ENCODE measurements at regions not wholly inside any gene's neighbourhood (a gene's known extent, or its start where the extent isn't known, plus 50 kb on each side); places are given as distances from the start of the nearest gene placed in this dataset.

DNA sequence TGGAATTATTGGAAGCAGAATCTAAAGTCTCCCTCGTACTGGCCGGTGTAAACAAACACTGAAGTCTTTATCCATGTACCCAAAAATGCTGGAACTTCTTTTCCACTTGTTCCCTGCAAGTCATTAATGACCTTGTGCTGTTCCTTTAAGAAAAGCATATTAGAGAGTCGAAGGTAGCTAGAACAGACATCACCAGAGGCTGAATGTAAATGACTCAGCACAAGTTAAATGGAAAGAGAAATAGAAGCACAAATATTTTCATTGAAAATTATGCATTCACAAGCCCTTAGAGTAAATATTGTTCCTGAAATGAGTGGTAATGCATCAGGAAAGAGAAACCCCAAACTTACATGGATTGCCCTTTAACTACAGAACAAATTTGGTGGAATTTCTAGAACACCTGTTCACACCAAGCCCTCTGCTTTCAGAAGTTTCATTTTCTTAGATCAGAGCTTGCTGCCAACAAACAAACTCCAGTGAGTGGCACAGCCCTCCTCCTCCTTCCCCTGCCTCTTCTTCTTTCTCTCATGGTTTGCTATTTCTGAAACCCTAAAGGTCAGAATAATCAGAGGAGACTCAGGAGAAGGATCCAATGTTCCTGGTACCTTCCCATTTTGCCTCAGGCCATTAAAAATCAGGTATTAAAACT lies 264.3 kb downstream of the TXNL1 start:
- DNase-seq = no peak

DNA sequence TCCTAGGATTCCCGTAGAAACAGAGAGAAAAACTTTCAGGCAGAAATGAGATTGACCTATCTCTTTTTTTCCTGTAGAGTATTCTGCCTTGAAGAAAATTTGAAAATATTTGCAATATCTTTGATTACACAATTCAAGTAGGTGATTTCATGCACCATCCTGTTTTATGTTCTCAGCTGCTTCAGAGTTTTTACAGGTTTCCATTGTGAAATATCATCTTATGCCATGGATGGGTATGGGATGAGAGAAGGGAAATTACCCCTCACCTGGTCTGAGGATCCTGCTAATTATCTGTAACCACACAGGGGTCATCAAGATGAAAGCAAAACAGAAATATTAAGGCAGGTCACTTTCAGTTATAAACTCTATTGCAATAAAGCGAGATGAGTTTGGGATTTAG lies 264.8 kb downstream of the TXNL1 start:
- no peak for DNase-seq

DNA sequence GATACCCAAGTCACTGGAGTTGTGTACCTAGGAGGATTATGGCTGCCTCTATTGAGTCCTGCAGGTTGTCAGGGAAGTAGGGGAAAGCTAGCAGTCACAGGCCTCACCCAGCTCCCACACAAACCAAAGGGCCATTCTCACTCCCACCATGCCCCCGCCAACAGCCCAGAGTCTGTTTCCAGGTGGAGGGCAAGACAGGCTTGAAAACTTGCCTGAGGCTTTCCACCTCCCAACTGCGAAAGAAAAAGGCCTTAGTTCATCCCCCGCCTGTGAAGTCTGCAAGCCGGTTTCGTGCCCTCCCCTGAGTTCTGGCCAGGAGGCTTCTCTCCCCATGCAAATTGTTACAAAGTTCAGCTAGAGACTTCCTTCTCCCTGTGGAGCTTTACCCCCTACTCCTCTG lies 270.3 kb downstream of the TXNL1 start:
- no peak for DNase-seq

DNA sequence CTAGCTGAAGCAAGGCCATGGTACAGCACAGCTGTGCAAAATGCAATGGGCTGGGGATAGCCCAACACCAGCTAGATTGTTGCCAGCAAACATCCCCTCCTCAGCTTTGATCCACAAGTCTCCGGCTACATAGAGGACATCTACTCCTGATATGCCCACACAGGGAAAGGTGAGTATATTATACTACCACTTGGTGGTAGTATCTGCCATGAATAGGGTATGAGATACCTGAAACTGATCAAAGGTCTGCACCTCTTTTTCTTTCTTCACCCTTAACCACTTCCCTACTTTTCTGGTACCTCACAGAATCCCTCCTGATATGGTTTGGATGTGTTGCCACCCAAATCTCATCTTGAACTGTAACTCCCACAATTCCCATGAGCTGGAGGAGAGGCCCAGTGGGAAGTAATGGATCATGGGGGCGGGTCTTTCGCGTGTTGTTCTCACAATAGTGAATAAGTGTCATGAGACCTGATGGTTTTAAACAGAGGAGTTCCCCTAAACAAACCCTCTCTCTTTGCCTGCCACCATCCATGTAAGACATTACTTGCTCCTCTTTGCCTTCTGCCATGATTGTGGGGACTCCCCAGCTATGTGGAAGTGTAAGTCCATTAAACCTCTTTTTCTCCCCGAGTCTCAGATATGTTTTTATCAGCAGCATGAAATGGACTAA lies 279.6 kb downstream of the TXNL1 start:
- DNase-seq = no peak

DNA sequence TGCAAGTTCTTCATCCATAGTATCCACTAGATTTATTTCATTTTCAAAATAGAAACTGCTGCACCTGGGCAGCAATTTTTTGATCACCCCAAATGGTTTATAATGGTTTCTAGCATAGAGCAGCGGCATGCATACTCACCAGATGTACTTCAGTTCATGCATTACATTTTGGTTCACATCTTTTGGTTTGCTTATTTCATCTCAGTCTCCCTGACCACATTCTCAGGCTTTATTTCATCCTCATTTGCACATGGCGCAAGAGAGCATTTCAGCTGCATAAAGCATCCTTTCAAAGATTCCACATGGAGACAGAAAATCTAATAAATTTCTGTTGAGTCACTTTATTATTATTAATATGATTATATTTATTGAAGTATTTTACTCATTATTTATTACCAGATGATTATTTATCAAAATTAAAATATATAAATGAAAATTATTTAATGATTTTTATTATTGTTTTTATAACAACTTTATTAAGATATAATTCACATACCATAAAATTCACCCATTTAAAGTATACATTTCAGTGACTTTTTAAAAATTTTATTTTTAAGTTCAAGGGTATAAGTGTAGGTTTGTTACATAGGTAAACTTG lies 284.6 kb downstream of the TXNL1 start:
- no peak for DNase-seq

DNA sequence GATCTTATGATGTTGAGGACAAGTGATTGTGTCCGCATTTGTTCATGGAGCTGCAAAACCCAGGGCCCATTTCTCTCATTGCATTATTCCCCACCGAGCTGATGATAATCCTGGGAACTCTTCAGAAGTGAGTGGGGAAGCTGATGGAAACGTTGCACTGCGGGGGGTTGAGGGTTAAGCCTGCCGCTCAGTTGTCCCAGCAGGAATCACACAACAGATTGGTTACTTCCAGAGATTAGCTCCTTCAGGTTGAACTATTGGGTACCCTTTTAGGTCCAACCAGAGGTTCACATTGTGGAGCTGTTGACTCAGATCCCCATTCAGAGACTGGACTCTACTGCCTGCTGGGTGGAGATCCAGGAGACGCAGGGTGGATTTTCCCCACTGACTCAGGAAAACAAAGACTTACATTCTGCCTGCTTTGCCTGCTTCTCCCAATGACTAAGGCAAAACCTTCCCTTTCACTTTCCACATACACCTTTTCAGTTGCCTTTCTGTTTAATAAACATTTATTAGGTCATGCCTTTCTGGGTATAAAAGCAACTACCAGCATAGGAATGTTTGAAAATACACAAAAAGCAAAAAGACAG lies 286.4 kb downstream of the TXNL1 start:
- no peak for DNase-seq

DNA sequence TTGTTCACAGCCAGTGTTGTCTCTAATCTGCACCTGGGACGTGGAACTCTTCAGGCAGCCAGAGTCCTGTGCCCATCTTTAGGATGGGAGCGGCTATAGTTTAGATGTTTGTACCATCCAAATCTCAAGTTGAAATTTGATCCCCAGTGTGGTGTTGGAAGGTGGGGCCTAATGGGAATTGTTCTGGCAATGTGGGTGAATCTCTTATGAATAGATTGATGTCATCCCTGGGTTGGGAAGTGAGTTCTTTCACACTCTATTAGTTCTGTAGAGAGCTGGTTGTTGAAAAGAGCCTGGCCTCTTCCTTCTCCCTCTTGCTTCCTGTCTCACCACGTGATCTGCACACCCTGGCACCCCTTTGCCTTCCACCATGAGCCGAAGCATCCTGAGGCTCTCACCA lies 300.9 kb downstream of the TXNL1 start:
- no peak for DNase-seq

DNA sequence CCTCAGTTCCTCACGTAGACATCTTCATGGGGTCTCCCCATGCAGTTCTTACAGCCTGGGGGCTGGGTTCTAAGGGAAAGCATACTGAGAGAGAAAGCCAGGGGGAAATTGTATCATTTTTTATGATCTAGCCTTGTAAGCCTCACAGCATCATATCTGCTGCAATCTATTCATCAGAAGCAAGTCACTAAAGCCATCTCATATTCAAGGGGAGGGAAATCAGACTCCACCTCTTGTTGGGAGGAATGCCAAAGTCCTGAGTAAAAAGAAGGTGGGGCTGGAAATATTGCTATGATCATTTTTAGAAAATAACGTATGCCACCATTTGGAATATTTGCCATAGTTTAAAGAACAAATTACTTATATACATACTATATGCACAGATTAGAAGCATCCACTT lies 304.6 kb downstream of the TXNL1 start:
- DNase-seq = no peak

DNA sequence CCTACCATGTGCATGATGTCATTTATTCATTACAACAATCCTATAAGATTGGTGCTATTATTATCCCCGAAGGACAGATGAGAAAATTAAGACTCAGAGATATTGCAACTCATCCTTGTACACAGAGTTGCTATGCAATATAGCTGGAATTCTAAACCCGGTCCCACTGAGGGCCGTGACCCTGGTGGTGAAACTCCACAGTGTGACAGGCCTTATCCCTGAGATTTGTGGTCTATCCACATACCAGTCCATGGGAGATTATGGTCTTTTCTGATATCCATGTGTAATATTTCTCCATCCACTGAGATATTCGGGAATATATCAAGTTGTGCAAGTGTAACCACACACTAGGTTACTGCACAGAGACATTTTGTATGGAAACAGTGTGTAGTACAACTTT lies 305.2 kb downstream of the TXNL1 start:
- DNase-seq = no peak

DNA sequence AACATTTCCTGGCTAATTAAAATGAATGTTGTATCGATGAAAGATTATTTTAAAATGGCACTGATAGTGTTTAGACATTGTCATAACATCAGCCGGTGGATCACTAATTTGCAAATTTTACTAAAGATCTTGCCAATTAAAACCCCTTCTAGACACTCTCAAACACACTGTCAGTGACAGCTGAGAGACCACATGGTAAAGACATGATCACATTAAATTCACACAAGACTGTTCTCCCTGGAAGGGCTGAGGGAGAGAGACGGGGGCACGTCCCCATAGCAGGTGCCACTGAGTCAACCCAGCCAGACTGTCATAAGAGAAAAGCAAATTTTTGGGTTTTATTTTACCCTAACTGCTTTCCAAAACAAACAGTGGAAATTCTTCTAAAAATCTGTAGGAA lies 306.0 kb downstream of the TXNL1 start:
- DNase-seq = no peak

DNA sequence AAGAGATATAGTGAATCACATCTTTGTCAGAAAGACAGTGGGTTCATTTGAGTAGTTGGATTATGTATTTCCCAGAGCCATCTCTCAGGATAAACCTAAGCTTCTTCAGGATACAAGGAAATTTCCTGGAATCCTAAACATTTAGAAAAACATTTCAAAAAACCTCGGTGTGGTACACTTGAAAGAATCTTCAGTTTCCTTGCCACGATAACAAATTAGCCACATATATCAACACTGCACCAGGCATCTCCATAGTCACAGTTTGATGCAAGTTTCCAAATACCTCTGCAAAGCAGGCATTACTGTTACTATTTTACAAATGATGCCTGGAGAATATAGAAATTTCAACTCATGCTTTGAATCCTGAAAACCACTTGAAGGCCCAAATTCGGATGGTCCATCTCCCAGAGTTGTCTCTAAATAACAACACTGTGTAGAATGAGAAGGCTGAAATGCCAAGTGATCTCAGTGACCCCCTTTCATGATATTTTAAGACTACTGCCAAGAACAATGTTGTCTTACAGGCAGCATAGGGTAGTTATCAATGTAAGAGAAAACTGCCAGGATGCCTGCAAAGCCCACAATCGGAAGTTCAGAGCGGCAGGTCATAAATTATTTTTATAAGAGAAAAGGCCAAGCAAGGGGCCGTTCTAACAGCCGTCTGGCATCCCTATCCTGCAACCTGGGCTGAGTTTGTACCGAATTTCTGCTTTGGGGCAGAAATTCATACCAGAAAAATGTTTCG lies 307.9 kb downstream of the TXNL1 start:
- no peak for DNase-seq

DNA sequence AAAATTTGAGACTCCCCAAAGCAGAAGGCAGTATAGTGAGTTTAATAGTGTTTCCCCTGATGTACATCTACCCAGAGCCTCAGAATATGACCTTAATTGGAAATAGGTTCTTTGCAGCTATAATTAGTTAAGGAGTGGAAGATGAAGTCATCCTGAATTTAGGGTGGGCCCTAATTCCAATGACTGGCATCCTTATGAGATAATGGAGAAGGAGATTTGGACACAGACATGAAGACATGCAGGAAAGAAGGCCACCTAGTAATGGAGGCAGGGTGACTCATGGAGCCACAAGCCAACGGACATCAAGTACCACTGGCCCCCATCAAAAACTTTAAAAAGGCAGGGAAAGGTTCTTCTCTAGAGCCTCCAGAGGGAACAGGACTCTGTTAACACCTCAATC lies 308.9 kb downstream of the TXNL1 start:
- DNase-seq = no peak

DNA sequence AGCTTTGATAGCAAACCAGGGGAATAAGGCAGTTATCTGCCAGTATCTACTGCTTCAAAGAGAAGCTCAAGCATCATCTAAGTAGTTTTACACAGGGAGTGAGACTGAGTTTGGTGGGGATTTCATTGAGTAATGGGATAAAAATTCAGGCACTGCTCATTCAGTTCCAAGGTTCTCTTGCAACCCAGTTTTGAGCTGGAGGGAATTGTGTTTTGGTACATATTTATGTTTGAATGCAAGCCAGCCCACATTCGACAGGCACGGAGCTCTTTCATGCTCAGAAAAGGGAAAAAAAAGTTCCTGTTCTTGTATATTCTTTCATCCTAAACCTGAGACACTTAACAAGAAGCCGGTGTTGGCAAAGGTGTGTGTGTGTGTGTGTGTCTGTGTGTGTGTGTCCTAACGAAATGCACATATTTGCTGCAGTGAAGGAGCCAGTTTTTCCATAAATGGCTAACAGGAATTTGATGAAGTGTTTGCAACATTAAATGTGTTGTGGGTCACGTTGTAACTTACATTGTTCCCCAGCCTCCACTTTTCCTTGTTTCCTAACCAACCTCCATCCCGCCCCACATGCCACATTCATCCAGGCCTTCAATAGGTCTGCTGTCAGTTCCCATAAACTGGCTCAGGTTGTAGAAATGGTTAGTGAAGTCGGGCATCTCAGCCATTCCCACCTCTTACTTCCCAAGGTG lies 311.1 kb downstream of the TXNL1 start:
- no peak for DNase-seq

DNA sequence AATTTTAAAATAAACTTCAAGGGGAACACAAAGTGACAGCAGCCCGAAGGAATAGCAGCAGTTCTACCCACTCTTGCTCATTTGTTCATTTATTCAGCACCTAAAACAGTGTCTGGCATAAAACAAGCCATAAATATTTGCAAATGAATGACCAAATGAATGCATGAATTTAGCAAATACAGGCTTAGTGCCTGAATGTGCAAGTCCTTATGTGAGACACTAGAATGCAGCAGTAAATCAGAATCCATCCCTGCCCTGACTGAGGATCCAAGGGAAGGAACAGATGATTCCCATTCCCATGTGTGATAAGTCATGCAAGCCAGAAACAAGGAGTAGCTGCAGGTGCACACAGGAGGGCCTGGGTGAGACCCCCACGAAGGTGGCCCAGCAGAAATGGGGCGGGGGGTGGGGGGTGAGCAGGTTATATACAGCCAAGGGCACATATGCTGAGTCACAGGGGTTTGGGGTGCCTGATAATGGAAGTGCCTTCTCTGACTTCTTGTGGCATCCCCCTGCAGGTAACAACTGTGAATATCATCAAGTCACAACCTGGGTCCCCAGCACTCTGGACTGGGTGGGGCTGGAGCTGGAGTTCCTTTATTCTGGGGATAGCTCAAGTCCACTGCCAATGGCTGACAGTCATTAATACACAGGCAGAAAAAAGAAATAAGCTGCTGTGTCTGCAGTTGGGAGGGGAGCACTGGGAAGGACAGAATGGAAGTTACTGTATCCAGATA lies 311.9 kb downstream of the TXNL1 start:
- no peak for DNase-seq

DNA sequence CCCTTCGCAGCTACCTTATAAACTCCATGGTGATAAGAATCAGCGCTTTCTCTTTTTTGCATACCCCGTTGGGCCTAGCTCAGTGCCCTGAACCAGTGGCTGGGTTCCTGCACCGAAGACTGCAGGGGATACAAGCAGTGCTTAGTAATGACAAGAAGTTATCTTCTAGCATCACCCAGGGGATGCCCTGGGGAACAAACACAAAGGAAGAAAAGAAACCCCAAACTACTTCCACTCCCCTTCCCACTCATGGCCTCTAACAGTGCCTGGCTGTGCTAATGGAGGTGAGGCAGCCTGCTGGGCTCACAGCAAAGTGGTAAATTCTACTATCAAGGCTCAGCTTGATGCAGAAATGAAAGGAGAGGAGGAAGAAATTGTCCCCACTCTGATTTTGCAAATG lies 314.7 kb downstream of the TXNL1 start:
- no peak for DNase-seq

DNA sequence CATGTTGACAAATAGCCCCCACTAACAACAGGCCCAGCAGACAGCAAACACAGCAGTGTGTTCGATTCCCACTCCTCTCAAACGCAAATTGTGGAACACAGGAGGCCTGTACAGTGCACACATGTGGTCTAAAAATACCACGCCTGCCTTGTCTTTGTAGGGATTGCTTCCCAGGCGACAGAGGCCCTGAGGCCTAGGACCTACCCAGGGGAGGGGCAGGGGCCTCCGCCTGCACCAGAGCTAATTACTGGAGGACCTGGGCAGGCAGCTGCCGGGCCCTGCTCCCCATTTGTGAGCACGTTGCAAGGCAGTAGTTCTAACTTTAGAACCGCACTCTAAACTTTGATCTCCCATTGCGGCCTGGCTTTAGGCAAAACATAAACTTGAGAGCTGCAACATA lies 316.0 kb downstream of the TXNL1 start:
- no peak for DNase-seq

DNA sequence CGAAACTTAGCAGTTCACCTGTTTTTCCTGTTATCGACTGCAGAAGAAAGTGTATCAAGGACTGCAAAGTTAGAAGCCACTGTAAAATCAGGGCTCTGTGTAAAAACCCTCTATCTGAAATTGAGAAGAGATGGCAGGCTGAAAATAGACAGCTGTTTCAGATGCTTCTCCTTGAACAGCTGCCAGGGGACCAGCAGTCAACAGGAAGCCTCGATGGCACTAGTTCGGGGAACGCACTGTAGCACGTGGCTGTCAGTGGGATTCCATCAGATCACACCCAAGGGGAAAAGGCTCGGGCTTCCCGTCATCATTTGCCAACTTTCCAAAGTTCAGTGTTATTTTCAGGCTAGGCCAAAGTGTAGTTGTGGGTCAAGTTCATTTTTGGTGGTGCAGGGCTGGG lies 316.9 kb downstream of the TXNL1 start:
- no peak for DNase-seq

DNA sequence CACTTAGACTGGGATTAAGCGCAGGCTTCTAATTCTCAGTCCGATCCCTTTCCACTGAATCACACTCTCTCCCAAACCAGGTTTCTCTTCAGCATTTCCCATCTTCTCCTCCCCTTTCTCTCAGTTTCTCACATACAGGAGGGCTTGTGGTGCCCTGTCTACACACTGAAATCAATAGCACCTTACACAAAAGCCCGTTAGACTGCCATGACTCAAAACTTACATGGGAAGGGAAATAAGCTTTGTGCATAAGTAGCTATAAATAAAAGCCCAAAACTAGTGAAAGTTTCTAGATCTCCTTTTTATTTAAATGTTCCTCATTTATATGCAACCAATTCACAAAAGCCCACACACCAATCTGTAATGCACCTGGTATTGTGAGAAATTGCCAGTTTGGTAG lies 318.4 kb downstream of the TXNL1 start:
- no peak for DNase-seq

DNA sequence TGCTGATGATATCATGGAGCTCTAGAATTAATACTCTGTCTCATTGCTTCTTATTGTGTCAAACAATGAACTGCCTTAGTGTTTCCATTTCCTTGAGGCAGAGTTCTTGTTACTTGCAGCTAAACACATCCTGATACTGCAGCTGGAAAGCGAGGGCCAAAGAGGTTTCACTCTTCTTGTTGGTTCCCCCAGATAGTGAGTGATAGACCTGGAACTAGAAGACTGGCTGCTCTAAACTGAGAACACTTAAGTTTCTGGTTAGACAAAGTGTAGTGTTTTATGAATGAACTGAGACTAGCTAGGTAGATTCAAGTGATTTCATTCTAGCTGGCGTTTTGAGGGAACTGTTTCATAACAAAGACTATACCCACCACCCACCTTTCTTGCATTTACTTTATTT lies 321.7 kb downstream of the TXNL1 start:
- DNase-seq = no peak

DNA sequence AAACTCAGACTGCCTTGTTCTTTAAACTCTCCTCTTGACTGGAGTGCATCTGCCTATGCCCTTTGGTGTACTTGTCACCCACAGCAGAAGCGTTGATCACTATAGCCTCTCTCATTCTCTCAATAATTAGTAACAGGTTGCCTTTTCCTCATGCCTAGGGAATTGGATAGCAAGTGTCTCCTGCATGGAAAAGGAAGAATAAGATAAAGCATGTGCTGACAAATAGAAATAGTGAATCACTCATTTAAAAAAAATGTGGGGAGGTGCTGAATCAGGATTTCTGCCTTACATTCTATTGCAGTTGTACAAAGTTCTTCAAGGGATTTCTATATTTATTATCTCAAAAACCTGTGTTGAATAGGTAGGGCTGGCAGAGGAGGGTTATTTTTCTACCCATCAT lies 323.0 kb downstream of the TXNL1 start:
- no peak for DNase-seq

DNA sequence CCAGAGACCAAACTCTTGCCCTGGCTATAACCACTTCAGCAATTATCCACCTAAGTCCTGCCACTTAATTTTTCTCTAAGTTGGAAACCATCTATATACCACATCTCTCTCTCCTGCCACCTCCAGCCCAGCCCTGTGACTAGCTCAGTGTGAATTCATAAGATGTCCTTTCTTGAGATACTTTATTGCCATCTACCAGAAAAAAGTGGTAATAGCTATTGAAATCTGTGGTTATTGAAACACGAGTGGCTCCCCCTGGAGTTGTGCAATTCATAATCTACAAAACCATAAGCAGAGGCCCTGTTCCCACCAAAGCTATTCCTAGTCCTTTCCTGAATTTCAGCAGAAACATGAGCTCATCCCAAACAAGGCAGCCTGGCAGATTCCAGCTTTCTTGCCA lies 324.0 kb downstream of the TXNL1 start:
- DNase-seq = no peak
